Nephron progenitor cell (in vitro differentiated cells): ENCODE measurements at regions not wholly inside any gene's neighbourhood (a gene's known extent, or its start where the extent isn't known, plus 50 kb on each side); places are given as distances from the start of the nearest gene placed in this dataset.

Source experiments
- DNase-seq: peaks from one replicate; pipeline ENCODE4 v3.0.0; 2021
- H3K27ac Mint-ChIP-seq: 2 replicates; pipeline ENCODE4 v1.8.0; 2021; ENCODE audit warnings: mild to moderate bottlenecking, moderate library complexity, mixed read lengths
- H3K27me3 Mint-ChIP-seq: 2 replicates; pipeline ENCODE4 v1.8.0; 2021; ENCODE audit warnings: mild to moderate bottlenecking, low read depth, mixed read lengths; ENCODE audit not compliant: poor library complexity
- H3K36me3 Mint-ChIP-seq: 2 replicates; pipeline ENCODE4 v1.8.0; 2021; ENCODE audit warnings: low read depth, mixed read lengths
- H3K4me1 Mint-ChIP-seq: 2 replicates; pipeline ENCODE4 v1.8.0; 2021; ENCODE audit warnings: mixed read lengths
- H3K4me3 Mint-ChIP-seq: 2 replicates; pipeline ENCODE4 v1.8.0; 2021; ENCODE audit warnings: mild to moderate bottlenecking, moderate library complexity, mixed read lengths
- H3K9me3 Mint-ChIP-seq: 2 replicates; pipeline ENCODE4 v1.8.0; 2021; ENCODE audit warnings: mild to moderate bottlenecking, moderate library complexity, mixed read lengths
- CTCF ChIP-seq: fragments of 200-600 bp; sonication (generic); IDR thresholded peaks from 2 replicates; pipeline ENCODE4 v1.5.0; 2021; ENCODE audit warnings: antibody characterized with exemption

DNA sequence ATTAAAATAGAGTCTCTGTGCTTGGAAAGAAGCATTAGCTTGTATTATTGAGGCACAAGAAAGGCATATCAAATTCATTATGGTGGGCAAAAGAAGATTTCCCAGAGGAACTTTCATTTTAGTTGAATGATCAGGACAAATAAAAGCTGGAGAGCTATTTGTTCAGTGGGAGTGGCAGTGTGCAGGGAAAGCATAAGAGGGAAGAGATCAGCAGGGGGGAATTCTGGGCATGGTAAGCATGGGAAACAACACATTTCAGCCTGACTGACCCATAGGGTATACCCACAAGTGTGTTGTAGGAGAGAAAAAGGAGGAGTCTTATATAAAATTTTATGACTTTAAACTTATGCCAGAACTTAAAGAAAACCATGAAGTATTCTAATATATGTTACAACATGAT lies 167.7 kb upstream of the RASA1 start:
- no peaks in the 10 kb centered on the region for H3K9me3 Mint-ChIP-seq
- TF ChIP-seq CTCF: no peak
- no peak for DNase-seq
- H3K27ac Mint-ChIP-seq: no peak overlapping the region
- peaks cover 7% of the 10 kb centered on the region for H3K27me3 Mint-ChIP-seq
- no peaks in the 10 kb centered on the region for H3K4me1 Mint-ChIP-seq
- H3K4me3 Mint-ChIP-seq: no peak overlapping the region
- H3K36me3 Mint-ChIP-seq: no peaks in the 10 kb centered on the region

GRCh38 chr5:87101321-87101720 lies 166.4 kb upstream of the RASA1 start:
- Mint-ChIP-seq H3K27me3 (peaks cover 3% of the 10 kb centered on the region), H3K4me1 (no peaks in the 10 kb centered on the region), H3K27ac (no peak overlapping the region), H3K9me3 (no peaks in the 10 kb centered on the region), H3K36me3 (no peaks in the 10 kb centered on the region), H3K4me3 (no peak overlapping the region)
- TF ChIP-seq CTCF: no peak
- no peak for DNase-seq

GRCh38 chr5:87102841-87103240 lies 164.8 kb upstream of the RASA1 start:
- DNase-seq: no peak
- no peaks in the 10 kb centered on the region for H3K36me3 Mint-ChIP-seq
- H3K9me3 Mint-ChIP-seq: no peaks in the 10 kb centered on the region
- H3K27me3 Mint-ChIP-seq: peaks cover 3% of the 10 kb centered on the region
- H3K4me1 Mint-ChIP-seq: no peaks in the 10 kb centered on the region
- no peak overlapping the region for H3K27ac Mint-ChIP-seq
- TF ChIP-seq CTCF: no peak
- H3K4me3 Mint-ChIP-seq: no peak overlapping the region

DNA sequence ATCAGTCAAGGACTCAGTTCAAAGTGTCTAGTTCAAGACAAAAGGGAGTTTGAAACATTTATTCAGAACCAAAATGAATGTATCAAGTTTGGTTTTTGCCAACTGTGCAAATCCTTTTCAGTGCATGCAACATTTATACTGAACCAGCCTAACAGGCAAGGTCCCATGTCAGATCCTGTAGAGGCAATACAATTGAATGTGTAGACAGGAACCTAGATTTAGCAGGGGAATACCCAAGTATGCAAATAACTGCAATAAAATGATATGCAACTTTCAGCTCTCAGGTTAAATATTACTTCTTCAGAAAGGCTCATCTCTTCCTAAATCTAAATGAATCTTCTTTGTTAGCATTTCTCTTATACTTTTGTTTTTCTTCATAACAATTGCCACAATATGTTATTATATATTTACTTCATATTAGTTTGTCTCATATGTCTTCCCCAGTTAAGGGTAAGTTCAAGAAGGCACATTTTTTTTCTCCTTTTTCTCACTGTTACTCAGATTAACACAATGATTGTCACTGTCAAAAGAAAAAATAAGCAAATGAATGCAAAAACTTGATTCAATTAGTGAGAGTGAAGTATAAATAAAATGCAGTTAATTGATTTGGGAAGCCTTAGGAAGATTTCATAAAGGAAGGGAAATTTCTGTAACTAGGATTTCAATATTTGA lies 163.9 kb upstream of the RASA1 start:
- peaks cover 3% of the 10 kb centered on the region for H3K27me3 Mint-ChIP-seq

GRCh38 chr5:87105577-87105976 lies 162.1 kb upstream of the RASA1 start:
- H3K27me3 Mint-ChIP-seq: peaks cover 3% of the 10 kb centered on the region
- no peak for DNase-seq
- no peaks in the 10 kb centered on the region for H3K9me3 Mint-ChIP-seq
- H3K27ac Mint-ChIP-seq: no peak overlapping the region
- H3K36me3 Mint-ChIP-seq: no peaks in the 10 kb centered on the region
- H3K4me1 Mint-ChIP-seq: no peaks in the 10 kb centered on the region
- no peak overlapping the region for H3K4me3 Mint-ChIP-seq
- TF ChIP-seq CTCF: no peak

More for the DNA sequence above, 163.9 kb upstream of the RASA1 start:
- Mint-ChIP-seq H3K4me1 (no peaks in the 10 kb centered on the region), H3K9me3 (no peaks in the 10 kb centered on the region), H3K27ac (no peak overlapping the region), H3K4me3 (no peak overlapping the region), H3K36me3 (no peaks in the 10 kb centered on the region)
- no peak for TF ChIP-seq CTCF
- no peak for DNase-seq

DNA sequence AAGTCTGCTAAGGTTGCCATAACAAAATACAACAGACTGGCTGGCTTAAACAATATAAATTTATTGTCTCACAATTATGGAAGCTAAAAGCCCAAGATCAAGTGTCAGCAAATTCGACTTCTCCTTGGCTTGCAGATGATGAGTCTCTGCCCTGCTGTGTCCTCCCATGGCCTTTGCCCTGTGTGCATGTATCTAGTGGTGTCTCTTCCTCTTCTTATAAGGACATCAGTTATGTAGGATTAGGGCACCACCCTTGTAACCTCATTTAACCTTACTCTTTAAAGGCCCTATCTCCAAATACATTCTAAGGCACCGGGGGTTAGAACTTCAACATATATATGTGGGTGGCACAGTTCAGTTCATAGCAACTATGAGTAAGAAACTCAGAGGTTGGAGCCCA lies 157.9 kb upstream of the RASA1 start:
- H3K4me1 Mint-ChIP-seq: no peaks in the 10 kb centered on the region
- TF ChIP-seq CTCF: no peak
- peaks cover 8% of the 10 kb centered on the region for H3K27me3 Mint-ChIP-seq
- no peaks in the 10 kb centered on the region for H3K36me3 Mint-ChIP-seq
- H3K4me3 Mint-ChIP-seq: no peak overlapping the region
- no peak for DNase-seq
- no peaks in the 10 kb centered on the region for H3K9me3 Mint-ChIP-seq
- H3K27ac Mint-ChIP-seq: no peak overlapping the region
